HG02870 (cell line): ENCODE measurements at regions not wholly inside any gene's neighbourhood (a gene's known extent, or its start where the extent isn't known, plus 50 kb on each side); places are given as distances from the start of the nearest gene placed in this dataset.
A peak's percentile ranks its signal among the peaks of the same experiment; 100 is the strongest.

Experiments
- ATAC-seq: cut with Tn5 transposase; IDR thresholded peaks from one replicate; pipeline ENCODE4 v1.9.1; 2021; ENCODE audit warnings: mild to moderate bottlenecking, moderate library complexity; ENCODE audit not compliant: unreplicated experiment

DNA sequence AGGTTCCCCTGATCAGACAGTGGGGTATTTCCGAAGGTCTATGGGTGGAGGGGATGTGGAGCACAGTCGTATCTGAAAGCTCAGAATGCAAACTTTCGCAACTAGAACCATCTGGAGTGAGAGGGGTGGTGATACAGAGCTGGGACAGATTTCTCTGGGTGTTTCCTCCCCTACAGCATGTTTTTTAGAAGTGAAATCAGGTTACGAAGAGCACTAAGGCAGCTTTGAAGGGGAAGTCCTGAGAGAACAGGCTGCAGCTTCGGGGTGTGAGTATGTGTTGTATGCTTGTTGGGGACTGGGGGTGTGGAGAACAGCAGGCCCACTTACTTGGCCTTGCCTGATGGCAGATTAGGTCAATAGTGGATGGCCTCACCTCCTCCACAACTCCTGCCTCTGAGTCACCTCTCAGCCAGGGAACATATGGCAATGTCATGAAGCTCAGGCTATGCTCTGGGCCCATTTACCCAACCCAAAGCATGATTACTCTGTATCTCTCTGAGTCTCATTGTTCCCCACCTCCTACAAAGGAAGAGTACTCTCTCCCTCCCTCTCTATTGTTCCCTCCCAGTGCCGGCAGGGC, 107.2 kb upstream of the RASGRP1 start:
- ATAC-seq = peak; percentile 66

DNA sequence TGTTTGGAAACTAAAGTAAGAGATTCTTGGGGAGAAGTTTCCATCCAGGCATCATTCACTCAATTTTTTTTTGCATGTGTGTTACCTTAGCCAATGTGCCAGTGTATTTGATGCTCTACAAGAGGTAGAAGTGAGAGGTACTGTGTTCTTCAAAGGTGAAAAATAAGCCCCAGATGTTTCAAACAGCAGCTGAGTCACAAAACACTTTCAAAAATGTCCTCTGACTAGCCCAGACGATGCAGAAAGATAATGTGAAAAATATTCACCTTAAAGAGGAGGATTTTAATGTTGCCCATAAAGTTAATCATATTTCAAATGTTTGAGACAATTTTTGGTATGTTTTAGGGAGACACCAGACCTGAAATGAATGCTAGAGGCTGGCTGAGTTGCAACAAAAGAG, 107.7 kb upstream of the RASGRP1 start:
- no peak for ATAC-seq

DNA sequence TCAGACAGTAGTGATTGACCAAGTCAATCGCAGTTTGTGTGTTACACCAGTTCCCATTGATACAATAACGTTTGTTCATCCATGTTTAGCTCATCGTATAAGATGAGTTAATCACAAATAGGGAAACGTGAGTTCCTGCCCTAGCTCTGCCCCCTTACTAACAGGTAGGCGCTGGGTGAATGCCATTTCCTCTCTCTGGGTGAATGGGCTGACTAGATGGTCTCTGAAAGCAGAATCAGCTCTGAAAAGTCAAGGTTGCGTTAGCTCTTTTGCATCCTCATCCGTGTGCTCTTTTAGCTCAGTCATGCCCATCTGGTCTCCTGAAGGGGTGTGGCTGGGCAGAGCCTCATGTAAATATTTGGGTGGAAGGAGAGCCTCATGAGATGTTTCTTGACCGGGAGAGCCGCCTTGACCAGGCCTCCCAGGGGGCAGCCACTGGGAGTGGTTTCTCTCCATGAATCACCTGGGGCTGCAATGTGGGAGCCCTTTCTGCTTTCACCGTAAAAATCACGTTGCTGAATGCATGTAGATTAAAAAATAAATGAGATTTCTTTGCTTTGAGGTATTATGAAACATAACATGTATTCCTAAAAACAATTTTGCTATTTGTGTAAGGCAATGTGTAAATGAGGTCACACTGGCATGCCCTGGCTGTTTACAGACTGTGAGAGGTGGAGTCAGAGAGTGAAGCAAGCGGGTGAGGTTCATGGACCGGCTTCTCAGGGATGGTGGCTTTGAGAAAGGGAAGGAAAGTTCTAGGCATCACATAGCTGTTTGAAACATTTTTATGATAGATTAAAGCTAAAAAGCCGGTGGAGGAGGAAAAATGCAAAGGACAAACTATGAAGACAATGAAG, 108.4 kb upstream of the RASGRP1 start:
- ATAC-seq = no peak

DNA sequence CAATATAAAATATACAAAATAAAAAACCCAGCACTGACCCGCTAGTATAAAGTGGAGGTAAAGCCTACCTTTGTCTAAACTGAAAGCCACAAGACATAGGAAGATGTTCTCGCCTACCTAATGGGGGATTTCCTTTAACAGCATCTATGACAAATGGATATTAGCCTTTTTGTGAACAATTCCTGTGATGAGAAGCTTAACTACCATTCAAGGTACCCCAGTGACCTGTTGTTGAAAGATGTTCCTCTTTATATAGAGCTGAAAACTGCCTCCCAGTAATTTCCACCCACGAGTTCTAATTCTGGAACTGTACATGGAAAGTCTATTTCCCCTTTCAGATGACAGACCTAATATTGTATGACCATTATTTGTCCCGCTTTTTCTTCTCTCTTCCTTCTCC, 109.8 kb upstream of the RASGRP1 start:
- no peak for ATAC-seq

DNA sequence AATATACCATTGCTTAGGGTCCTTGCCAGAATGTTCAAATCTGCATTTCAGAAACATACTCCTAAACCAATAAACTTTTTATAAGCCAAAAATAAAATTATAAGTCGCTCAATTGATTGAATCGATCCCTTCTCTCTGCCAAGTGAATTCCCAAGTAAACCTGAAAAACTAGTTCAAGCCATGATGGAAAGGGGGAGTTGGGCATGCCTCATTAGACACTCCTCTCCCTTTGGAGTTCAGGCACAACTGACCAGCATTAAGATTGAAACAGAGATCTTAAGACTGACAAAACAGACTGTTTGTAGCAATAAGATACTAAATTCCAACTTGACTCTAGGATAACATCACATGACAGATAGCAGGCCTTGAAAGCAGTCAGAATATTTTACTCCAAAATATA, 113.7 kb upstream of the RASGRP1 start:
- ATAC-seq = no peak

DNA sequence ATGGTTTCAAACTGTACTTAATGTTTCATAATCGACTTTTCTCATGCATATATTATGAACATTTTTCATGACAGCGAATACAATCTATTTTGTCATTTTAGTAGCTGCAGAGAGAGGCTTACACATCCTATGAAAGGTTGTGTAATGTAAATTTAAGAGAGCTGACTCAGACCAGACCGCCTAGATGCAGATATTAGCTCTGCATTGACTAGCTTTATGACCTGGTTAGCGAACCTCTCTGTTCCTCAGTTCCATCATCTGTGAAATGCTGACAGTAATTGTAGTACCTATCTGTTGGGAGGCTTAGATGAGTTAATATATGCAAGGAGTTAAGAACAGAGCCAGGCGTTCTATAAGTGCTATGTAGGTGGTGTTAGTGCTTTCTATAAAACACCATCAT, 116.2 kb upstream of the RASGRP1 start:
- no peak for ATAC-seq

DNA sequence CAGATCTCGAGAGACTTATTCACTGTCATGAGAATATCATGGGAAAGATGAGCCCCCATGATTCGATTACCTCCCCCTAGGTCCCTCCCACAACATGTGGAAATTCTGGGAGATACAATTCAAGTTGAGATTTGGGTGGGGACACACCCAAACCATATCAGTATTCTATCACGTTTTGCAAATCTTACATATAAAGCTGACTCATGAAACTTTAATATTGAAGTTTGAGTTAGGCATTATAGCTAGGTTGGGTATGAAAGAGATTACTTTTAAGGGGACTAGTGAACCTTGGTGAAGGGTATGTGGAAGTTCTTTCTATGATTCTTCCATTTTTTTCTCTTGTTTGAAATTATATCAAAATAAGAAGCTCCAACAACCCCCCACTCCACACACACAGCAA, 117.7 kb upstream of the RASGRP1 start:
- no peak for ATAC-seq

DNA sequence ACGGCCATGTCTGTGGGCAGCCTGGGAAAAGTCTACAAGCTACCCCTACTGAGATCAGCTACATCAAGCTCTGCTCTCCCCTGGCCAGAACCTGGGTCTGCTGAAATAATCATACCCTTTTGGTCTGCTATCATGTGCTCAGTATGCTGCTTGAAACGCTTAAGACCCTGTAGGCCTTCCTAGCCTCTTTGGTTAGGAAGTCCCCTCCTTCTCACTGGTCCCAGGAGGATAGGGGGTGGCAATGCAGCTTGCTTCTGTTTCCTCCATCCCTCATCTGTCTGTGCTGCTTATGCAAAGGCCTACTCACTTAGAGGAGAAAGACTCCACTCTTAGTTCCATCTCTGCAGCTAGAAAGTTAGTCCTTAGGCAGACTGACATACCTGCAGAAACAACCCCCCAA, 118.2 kb upstream of the RASGRP1 start:
- no peak for ATAC-seq

DNA sequence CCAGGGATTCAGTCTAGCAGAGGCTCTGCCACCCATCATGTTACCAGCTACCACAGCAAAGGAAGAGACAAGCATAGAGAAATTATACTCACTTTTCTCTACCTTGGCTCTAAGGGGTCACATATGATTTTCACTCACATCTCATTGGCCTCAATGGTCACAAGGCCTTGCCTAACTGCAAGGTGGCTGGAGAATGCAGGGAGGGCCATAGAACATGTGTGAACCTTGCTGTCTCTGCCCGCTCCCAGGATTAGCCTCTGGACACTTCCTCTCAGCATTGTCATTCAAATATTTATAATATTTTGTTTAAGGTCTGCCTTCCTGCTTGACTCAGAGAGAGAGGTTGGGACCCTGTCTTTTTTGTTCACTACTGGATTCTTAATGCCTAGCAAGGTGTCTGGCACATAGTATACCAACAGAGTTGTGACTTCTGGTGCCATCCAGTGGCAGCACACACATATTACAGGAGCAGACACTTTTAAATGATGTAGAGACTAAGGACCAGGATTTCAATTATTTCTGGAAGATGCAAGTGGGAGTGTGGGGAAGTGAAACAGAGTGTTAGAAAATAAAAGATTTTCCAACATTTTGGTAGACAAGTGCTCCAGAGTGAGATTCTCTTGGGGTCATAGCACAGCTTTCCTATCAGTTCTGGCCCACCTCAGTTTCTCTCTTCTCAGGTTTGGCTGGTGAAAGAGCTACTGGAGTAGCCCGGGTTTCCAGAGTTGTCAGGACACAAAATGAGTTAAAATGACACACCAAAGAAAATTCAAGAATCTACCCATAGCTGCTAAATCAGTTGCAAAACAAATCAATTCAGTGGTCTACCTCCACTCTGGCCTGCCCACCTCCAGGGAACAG, 119.0 kb upstream of the RASGRP1 start:
- peak; percentile 82 for ATAC-seq

DNA sequence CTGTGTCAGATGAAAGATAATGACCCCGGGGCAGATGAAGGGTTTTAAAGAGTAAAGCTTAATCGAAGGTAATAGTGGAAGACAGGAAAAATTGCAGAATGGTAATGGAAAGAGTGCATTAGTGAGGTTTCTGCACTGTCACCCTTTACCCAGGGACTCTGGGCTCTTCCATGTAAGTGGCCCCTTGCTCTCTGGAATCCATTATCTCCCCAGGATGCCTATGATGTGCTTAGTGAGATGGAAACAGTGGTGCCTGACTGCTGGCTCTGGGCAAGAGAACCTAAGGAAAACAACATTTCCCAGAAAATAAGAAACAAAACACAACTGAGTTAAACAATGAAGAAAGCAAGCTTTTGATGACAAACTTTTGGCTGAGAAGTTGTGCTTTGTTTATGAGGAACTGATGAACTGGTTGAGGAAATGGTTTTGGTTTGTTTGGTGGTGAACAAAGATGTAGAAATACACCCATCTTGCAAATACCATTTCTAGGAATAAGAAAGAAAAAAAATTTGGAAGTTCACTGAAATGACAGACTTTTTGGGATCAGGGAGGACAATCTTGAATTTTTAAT, 119.9 kb upstream of the RASGRP1 start:
- no peak for ATAC-seq

DNA sequence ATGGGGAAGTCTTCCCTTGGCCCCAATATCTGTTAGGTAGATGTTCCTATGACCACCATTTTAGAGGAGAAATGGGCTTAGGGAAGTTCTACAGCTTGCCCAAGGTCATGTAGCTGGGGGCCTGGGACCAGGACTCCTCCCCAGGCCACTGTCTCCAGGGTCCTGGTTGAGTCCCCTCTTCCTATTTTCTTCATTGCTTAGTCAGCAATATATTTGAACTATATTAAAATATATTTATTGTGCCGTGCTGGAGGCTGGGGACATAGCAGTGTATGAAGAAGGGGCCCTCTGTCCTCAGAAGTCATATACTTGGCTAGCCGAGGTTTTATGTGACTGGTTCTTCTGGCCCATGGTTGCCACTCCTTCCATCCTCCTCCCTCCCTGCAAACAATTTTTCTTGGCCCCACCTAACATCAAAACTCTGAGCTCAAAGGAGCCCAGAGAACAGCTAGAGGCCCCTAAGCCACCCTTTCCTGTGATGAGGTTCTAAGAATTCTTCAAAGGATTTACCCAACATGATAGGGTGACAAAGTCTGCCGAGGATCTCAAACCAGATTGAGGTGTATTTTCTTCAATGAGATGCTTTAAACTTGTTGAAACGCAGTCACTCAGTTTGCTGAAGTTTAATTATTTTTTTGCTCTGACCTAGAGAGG, 121.2 kb upstream of the RASGRP1 start:
- no peak for ATAC-seq

DNA sequence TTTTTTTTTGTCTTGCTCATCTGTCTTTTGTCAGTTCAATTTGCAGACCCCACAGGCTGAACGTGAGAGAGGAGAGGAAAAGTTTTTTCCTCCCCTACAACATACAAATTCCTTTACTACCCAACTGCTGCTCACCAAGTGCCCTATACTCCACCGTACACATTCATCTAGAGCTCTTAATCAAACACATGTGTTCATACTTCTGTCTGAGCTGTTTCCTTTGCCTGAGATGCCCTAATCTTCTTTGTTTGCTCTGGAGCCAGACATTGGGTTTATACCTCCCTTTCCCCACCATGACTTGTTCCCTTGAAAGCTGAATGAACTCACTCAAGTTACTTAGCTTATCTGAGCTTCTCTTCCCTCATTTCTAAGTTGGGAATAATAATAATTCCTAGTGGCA, 122.7 kb upstream of the RASGRP1 start:
- no peak for ATAC-seq

DNA sequence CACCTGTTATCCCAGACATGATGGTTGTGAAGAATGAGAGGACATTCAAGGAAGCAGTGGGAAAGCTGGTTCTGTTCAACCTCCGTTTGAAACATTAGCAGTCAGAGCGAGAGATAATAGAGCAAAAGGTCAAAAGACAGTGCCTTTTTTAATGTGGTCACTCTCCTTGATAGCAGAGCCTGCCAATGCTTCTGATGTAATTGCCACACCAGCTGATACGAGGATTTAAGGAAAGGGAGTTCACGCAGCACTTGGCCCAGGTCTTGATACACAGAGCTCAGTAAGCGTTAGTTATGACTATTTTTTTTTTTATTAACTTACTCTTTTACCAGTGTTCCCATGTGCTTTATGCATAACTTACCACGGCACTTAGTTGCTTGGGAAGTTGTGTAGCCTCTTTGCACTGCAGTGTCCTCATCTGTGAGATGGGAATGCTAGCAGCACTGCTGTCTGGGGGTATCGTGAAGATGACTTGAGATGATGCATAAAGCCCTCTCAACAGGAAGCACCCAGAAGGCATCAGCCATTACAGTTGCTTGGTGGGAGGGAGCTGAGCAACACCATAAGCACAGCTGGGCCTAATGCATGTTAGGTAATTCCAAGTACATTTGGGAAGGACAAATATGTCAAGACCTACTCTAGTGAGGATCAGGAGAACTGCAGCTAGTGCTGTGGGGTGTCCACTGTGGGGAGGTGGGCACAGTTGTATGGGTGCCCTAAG, 123.3 kb upstream of the RASGRP1 start:
- no peak for ATAC-seq

DNA sequence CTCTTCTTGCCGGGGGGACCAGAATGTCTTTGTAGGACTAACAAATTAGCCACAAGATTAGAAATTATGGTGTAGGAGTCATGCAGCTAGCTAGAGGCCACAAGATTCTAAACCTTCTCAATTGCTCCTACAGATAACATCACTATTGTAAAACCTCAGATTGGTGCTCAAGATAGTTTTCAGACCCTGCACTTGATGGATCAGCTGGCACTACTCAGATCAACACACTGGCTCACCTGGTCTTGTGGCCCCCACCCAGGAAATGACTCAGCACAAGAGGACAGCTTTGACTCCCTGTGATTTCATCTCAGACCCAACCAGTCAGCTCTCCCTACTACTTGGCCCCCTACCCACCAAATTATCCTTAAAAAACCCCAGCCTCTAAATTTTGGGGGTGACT, 124.1 kb upstream of the RASGRP1 start:
- peak; percentile 25 for ATAC-seq

DNA sequence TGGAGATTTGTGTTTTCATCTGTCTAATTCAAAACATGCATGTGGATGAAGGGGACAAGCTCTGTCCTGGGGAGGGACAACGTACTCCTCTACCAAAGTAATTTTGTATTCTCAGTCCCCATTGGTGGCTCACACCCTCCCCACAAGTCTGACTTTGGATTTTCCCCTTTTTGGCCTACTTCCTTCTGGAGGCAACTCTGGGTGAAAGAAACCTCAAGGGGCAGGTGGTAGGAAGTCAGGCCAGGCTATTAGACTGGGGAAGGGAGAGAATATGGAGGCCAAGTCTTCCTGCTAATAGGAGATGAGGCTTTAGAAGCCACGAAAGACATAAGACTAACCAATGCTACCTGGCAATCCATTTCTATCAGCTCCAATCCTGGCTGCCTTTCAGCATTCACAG, 124.9 kb upstream of the RASGRP1 start:
- ATAC-seq = no peak

DNA sequence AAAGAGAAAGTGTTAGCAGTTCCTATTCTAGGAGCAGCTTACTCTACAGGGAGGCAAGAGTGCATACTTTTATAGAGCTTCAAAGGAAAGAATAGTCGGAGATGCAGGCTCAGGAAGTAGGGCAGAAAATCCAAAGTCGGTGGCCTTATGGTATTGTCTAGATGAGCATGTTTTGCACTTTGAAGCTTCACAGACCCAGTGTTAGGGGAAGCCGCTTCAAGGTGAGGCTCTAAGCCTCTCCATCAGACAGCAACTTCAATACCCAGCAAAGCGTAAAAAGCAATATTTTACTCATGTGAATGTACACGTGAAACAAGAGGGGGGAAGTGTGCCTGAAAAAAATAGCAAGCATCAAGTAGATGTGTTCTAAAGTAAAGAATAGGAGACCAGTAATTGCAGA, 125.6 kb upstream of the RASGRP1 start:
- ATAC-seq = no peak

DNA sequence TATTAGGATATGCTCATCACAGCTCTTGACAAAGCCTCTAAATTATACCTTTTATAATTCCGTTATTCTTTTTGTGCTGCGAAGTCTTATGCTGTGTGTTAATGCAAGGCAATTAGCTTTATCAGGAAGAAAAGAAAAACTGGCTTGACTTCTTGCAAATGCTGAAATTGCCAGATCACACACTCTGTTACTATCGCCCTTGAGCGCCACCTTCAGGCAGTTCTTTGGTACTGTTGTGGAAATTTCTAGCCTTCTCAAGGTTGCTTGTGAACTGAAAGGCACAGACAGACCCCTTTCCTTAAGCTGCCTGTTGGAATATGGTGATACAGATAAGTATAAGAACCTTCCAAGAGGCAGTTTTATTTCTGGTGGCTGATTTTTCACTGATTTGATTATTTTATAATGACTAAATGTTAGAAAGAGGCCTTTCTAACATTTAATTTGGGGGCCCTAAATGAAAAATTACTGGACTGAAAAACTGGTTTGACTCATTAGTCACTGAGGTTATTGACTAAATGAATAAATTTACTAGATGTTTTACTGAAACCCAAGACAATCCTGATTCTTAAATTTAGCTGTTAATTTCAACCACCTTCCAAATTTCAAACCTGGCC, 126.2 kb upstream of the RASGRP1 start:
- ATAC-seq = peak; percentile 34

DNA sequence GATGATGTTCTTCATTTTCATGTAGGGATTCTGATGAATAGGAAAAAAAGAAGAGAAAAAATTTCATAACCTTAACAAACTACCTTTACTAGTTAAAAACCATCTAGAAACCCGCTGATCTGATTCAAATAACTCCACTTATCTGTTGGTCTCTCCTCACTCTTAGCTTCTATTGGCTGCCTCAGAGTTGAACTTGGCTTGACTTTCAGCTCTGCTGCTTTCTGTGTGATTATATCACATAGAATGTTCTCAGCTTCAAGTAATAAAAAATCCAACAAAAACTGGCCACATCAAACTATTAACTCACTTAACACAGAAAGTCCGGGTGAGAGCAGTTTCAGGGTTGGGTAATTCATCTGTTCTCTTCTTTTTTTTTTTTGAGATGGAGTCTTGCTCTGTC, 126.8 kb upstream of the RASGRP1 start:
- ATAC-seq = no peak

DNA sequence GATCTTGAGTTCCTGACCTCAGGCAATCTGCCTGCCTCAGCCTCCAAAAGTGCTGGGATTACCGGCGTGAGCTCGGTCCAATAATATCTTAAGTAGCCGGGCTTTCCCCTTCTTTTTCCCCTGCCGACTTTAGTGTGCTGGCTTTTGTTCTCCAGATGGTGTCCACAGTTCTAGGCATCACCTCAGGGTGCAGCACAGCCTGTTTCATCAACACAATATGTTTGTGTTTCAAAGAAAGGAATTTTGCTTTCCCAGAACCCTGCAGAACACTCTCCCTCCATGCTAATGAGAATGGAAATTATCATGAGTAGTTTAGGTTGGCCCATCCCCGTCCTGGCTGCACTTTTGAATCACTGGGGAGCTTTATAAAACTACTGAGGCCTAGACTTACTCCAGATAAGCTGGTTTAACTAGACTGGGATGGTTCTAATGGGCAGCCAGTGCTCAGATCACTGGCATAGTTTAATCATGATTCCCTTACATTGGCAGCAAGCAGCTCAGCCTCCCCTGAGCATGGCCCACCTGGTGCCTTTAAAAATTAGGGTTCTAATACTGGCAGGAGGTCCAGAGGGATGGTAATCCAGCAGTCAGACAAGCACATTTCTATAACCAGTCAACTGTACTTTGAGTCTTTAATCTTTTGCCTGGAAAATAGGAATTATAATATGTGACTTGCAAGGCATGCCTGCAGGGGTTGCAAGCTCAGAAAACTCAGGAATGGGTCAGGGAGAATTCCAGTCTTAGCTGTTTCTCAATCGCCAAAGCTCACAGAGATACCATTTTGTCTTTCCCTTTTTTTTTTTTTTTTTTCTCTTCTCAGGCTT, 127.6 kb upstream of the RASGRP1 start:
- no peak for ATAC-seq
